IMR-90 (cell line): ENCODE measurements at regions not wholly inside any gene's neighbourhood (a gene's known extent, or its start where the extent isn't known, plus 50 kb on each side); places are given as distances from the start of the nearest gene placed in this dataset.

ENCODE experiments used
- ATAC-seq: fragments of 200-7000 bp; cut with Tn5 transposase; 2 replicates; pipeline ENCODE4 v1.9.1; 2020; ENCODE audit warnings: low read depth, mild to moderate bottlenecking, moderate library complexity
- BruUV-seq: library from RNA; stranded (reverse); fragments of 400-500 nt; replicated peaks from 2 replicates; lab custom pipeline; 2021; lab: Mats Ljungman, UMichigan
- CTCF ChIA-PET: fragments of 300-600 bp; formaldehyde crosslinking; extraction: SDS; loops from one replicate; lab custom pipeline; 2021; ENCODE audit warnings: antibody characterized with exemption; lab: Yijun Ruan, JAX
- POLR2A ChIA-PET: fragments of 300-600 bp; sonication (Branson Sonifier 250); formaldehyde crosslinking; loops from one replicate; lab custom pipeline; 2022; ENCODE audit warnings: antibody characterized with exemption; ENCODE audit not compliant: unreplicated experiment; lab: Charles Lee
- DNase-seq: peaks from one replicate; pipeline ENCODE4 v3.0.0; 2013
- H2AFZ ChIP-seq: replicated peaks from 2 replicates; pipeline ENCODE3; 2013; ENCODE audit warnings: low read length, mild to moderate bottlenecking; ENCODE audit not compliant: poor library complexity
- H2AK5ac ChIP-seq: 2 replicates; pipeline ENCODE4 v1.6.1; 2013; ENCODE audit warnings: low read depth, low read length, inconsistent platforms
- H2AK9ac ChIP-seq: replicated peaks from 2 replicates; pipeline ENCODE3; 2013; ENCODE audit warnings: mild to moderate bottlenecking, low read depth, low read length, moderate library complexity; ENCODE audit not compliant: poor library complexity
- H2BK120ac ChIP-seq: 2 replicates; pipeline ENCODE4 v1.6.1; 2013; ENCODE audit warnings: low read depth, low read length, inconsistent platforms
- H2BK15ac ChIP-seq: 3 replicates; pipeline ENCODE4 v1.6.1; 2013; ENCODE audit warnings: low read depth, low read length, inconsistent platforms
- H2BK20ac ChIP-seq: 2 replicates; pipeline ENCODE4 v1.6.1; 2013; ENCODE audit warnings: low read depth, mild to moderate bottlenecking, inconsistent platforms, low read length, moderate library complexity
- H2BK5ac ChIP-seq: 2 replicates; pipeline ENCODE4 v1.6.1; 2013; ENCODE audit warnings: mild to moderate bottlenecking, low read depth, low read length, inconsistent platforms; ENCODE audit not compliant: poor library complexity, severe bottlenecking
- H3K14ac ChIP-seq: replicated peaks from 2 replicates; pipeline ENCODE4 v1.6.1; 2013; ENCODE audit warnings: low read depth, low read length, inconsistent platforms
- H3K18ac ChIP-seq: 2 replicates; pipeline ENCODE4 v1.6.1; 2013; ENCODE audit warnings: low read depth, low read length, control low read depth
- H3K23ac ChIP-seq: 2 replicates; pipeline ENCODE4 v1.6.1; 2013; ENCODE audit warnings: low read depth, low read length, inconsistent platforms
- H3K27ac ChIP-seq: 2 replicates; pipeline ENCODE4 v1.5.1; 2013; ENCODE audit warnings: mild to moderate bottlenecking, control low read depth, low read length; ENCODE audit not compliant: insufficient read depth
- H3K27me3 ChIP-seq: 2 replicates; pipeline ENCODE4 v1.6.1; 2013; ENCODE audit warnings: low read length; ENCODE audit not compliant: control insufficient read depth, insufficient read depth
- H3K36me3 ChIP-seq: 2 replicates; pipeline ENCODE4 v1.6.1; 2013; ENCODE audit warnings: low read length, mixed read lengths; ENCODE audit not compliant: control insufficient read depth, insufficient read depth
- H3K4ac ChIP-seq: 2 replicates; pipeline ENCODE4 v1.6.1; 2013; ENCODE audit warnings: low read depth, low read length, inconsistent platforms
- H3K4me1 ChIP-seq: 2 replicates; pipeline ENCODE4 v1.6.1; 2013; ENCODE audit warnings: low read length, mixed read lengths; ENCODE audit not compliant: control insufficient read depth, insufficient read depth
- H3K4me2 ChIP-seq: 2 replicates; pipeline ENCODE4 v1.6.1; 2013; ENCODE audit warnings: low read depth, mild to moderate bottlenecking, control low read depth, low read length, moderate library complexity
- H3K4me3 ChIP-seq: 2 replicates; pipeline ENCODE4 v1.5.1; 2013; ENCODE audit warnings: low read depth, mild to moderate bottlenecking, control low read depth, low read length, moderate library complexity; ENCODE audit not compliant: insufficient read depth
- H3K56ac ChIP-seq: 2 replicates; pipeline ENCODE4 v1.6.1; 2013; ENCODE audit warnings: low read length, inconsistent platforms; ENCODE audit not compliant: insufficient read depth; ENCODE audit errors: extremely low read depth
- H3K79me1 ChIP-seq, 2 experiments: 2 replicates each; pipeline ENCODE4 v1.6.1; 2013; ENCODE audit warnings: low read length in 2 of 2, inconsistent platforms in 1 of 2, low read depth in 1 of 2
- H3K9ac ChIP-seq: 2 replicates; pipeline ENCODE4 v1.6.1; 2013; ENCODE audit warnings: low read depth, low read length, control low read depth
- H3K9me1 ChIP-seq: 2 replicates; pipeline ENCODE4 v1.6.1; 2013; ENCODE audit warnings: low read length, inconsistent platforms; ENCODE audit not compliant: insufficient read depth
- H3K9me3 ChIP-seq: 2 replicates; pipeline ENCODE4 v1.6.1; 2013; ENCODE audit warnings: low read length; ENCODE audit not compliant: control insufficient read depth, insufficient read depth
- H4K20me1 ChIP-seq: 2 replicates; pipeline ENCODE4 v1.6.1; 2013; ENCODE audit warnings: low read length, inconsistent platforms; ENCODE audit not compliant: insufficient read depth
- H4K5ac ChIP-seq: 2 replicates; pipeline ENCODE4 v1.6.1; 2013; ENCODE audit warnings: mild to moderate bottlenecking, low read depth, low read length, control low read depth
- H4K8ac ChIP-seq, 2 experiments: 2 replicates each; pipeline ENCODE4 v1.6.1; 2013; ENCODE audit warnings: low read depth in 2 of 2, low read length in 2 of 2, control low read depth in 1 of 2, inconsistent platforms in 1 of 2
- H4K91ac ChIP-seq: 2 replicates; pipeline ENCODE4 v1.6.1; 2013; ENCODE audit warnings: low read depth, low read length, inconsistent platforms; ENCODE audit not compliant: insufficient read depth
- NFE2L2 ChIP-seq: fragments of 150-350 bp; IDR thresholded peaks from 2 replicates; pipeline ENCODE4 v1.6.1; 2016; ENCODE audit warnings: low read depth, mild to moderate bottlenecking, low read length
- WGBS, 2 experiments: methylation state at CpG; one replicate each; pipeline versions ENCODE4 v1.1.5 to v1.1.7; 2013; ENCODE audit warnings: missing lambda C conversion rate in 2 of 2; ENCODE audit not compliant: insufficient read length in 1 of 2; ENCODE audit errors: extremely low coverage in 2 of 2; 5-methylcytosine and 5-hydroxymethylcytosine counted together
- dilution Hi-C: fragments of 300-500 bp; cut with HindIII; formaldehyde crosslinking; loops from one replicate; pipeline ENCODE4 v1.14.3; 2018; ENCODE audit warnings: low sequenced_read_pairs; ENCODE audit not compliant: unreplicated experiment
- in situ Hi-C: fragments of 300-500 bp; cut with MboI; formaldehyde crosslinking; loops from 3 replicates; pipeline ENCODE4 v1.14.3; 2019; ENCODE audit warnings: low sequenced_read_pairs, inconsistent platforms, mixed read lengths
- intact Hi-C: fragments of 100-400 bp; cut with micrococcal nuclease; formaldehyde crosslinking; loops from 2 replicates; pipeline ENCODE4 v1.10.0; 2022

GRCh38 chr6:754202-754601 is 61.3 kb upstream of the EXOC2 start:
- intact Hi-C loops = no loop called here
- WGBS, 2 experiments = 60% methylated on average over 1 of the region's 3 CpGs; no CpG with 5 or more reads in 1 of the 2 experiments
- Histone ChIP-seq H2BK20ac (no peak overlapping the region), H3K27me3 (peaks cover 5% of the 10 kb centered on the region), H3K18ac (no peak overlapping the region), H3K4me1 (no peaks in the 10 kb centered on the region), H3K23ac (no peak overlapping the region), H2BK120ac (no peak overlapping the region), H2BK15ac (no peak overlapping the region), H3K4me2 (no peak overlapping the region), H3K9me3 (0 out of 2 replicates have a peak, but pooled peaks cover 1% of the 10 kb centered on the region), H2AFZ (no peak overlapping the region), H3K4me3 (no peak overlapping the region), H3K4ac (no peak overlapping the region), H2AK9ac (no peak overlapping the region), H2AK5ac (no peak overlapping the region), H4K20me1 (no peaks in the 10 kb centered on the region), H2BK5ac (no peak overlapping the region), H3K14ac (no peak overlapping the region), H3K9ac (no peak overlapping the region), H3K56ac (no peak overlapping the region), H3K27ac (no peak overlapping the region), H4K91ac (no peak overlapping the region), H3K9me1 (no peaks in the 10 kb centered on the region), H4K8ac (no peak overlapping the region), H4K5ac (no peak overlapping the region), H3K79me1 (no peaks in the 10 kb centered on the region), H3K36me3 (no peaks in the 10 kb centered on the region)
- no peak for TF ChIP-seq NFE2L2
- dilution Hi-C loops = no loop called here
- DNase-seq = no peak
- no TSS peak for BruUV-seq
- ChIA-PET CTCF (no interaction called here), POLR2A (no interaction called here)
- no peak for ATAC-seq
- in situ Hi-C loops = no loop called here
